Activated CD4-positive, alpha-beta T cell treated with anti-CD3 and anti-CD28 coated beads for 1 hour (primary cell): ENCODE measurements at regions not wholly inside any gene's neighbourhood (a gene's known extent, or its start where the extent isn't known, plus 50 kb on each side); places are given as distances from the start of the nearest gene placed in this dataset.

Experiments used
- DNase-seq: peaks from one replicate; pipeline ENCODE4 v3.0.0-alpha.2; 2020

GRCh38 chr11:79894111-79894510 is 453.3 kb upstream of the TENM4 start:
- no peak for DNase-seq

- DNase-seq = no peak
These were observed 449.4 kb upstream of the TENM4 start for GRCh38 chr11:79890272-79890671.

- no peak for DNase-seq
These were observed 424.1 kb upstream of the TENM4 start for GRCh38 chr11:79864882-79865281.

GRCh38 chr11:79860336-79860735 is 419.5 kb upstream of the TENM4 start:
- DNase-seq = no peak

- DNase-seq = no peak
These were observed 416.8 kb upstream of the TENM4 start for GRCh38 chr11:79857377-79858214.

- no peak for DNase-seq
These were observed 411.3 kb upstream of the TENM4 start for GRCh38 chr11:79852176-79852575.

- no peak for DNase-seq
These were observed 404.3 kb upstream of the TENM4 start for GRCh38 chr11:79845002-79845709.

- DNase-seq = no peak
These were observed 393.2 kb upstream of the TENM4 start for GRCh38 chr11:79834015-79834414.

GRCh38 chr11:79830446-79830845 is 389.6 kb upstream of the TENM4 start:
- DNase-seq = no peak

- DNase-seq = no peak
These were observed 389.1 kb upstream of the TENM4 start for GRCh38 chr11:79829891-79830290.

- DNase-seq = no peak
These were observed 381.9 kb upstream of the TENM4 start for GRCh38 chr11:79822766-79823165.

GRCh38 chr11:79813551-79813950 is 372.7 kb upstream of the TENM4 start:
- DNase-seq = no peak

- no peak for DNase-seq
These were observed 368.7 kb upstream of the TENM4 start for GRCh38 chr11:79809487-79809886.

- no peak for DNase-seq
These were observed 366.7 kb upstream of the TENM4 start for GRCh38 chr11:79807506-79807905.

- no peak for DNase-seq
These were observed 355.9 kb upstream of the TENM4 start for GRCh38 chr11:79796704-79797103.

GRCh38 chr11:79794484-79795393 is 353.9 kb upstream of the TENM4 start:
- DNase-seq = no peak

- no peak for DNase-seq
These were observed 353.2 kb upstream of the TENM4 start for GRCh38 chr11:79794057-79794456.

- DNase-seq = no peak
These were observed 346.1 kb upstream of the TENM4 start for GRCh38 chr11:79786961-79787360.

GRCh38 chr11:79783833-79784232 is 343.0 kb upstream of the TENM4 start:
- no peak for DNase-seq

GRCh38 chr11:79768343-79768742 is 327.5 kb upstream of the TENM4 start:
- DNase-seq = no peak

- DNase-seq = no peak
These were observed 321.6 kb upstream of the TENM4 start for GRCh38 chr11:79762279-79762921.

- no peak for DNase-seq
These were observed 317.5 kb upstream of the TENM4 start for GRCh38 chr11:79758325-79758724.

GRCh38 chr11:79747406-79747805 is 306.6 kb upstream of the TENM4 start:
- DNase-seq = no peak
